HepG2 (cell line): ENCODE measurements at regions not wholly inside any gene's neighbourhood (a gene's known extent, or its start where the extent isn't known, plus 50 kb on each side); places are given as distances from the start of the nearest gene placed in this dataset.

Experiments used
- ATAC-seq: fragments of 200-7000 bp; cut with Tn5 transposase; 3 replicates; pipeline ENCODE4 v1.9.1; 2020; ENCODE audit warnings: mild to moderate bottlenecking, moderate library complexity
- BruUV-seq: library from RNA; stranded (reverse); fragments of 400-500 nt; replicated peaks from 2 replicates; lab custom pipeline; 2021; lab: Mats Ljungman, UMichigan
- CTCF ChIA-PET: fragments of 300-600 bp; formaldehyde crosslinking; extraction: SDS; loops from one replicate; lab custom pipeline; 2021; ENCODE audit warnings: low total read pairs, inconsistent platforms, low intra/inter-chr PET ratio; lab: Yijun Ruan, JAX
- POLR2A ChIA-PET: fragments of 350-600 bp; sonication (Branson Sonifier 250); formaldehyde crosslinking; loops from one replicate; lab custom pipeline; 2020; ENCODE audit warnings: antibody characterized with exemption, inconsistent platforms; lab: Yijun Ruan, JAX
- DNase-seq: peaks from one replicate; pipeline ENCODE4 v3.0.0-alpha.2; 2015; ENCODE audit warnings: low spot score
- FAIRE-seq: peaks from 3 replicates; lab custom pipeline; 2011; peaks lifted over from hg19 to GRCh38; lab: Jason Lieb, UNC
- H2AFZ ChIP-seq: one replicate; pipeline ENCODE4 v1.6.1; 2011; ENCODE audit warnings: low read length, inconsistent platforms
- H3K27ac ChIP-seq: fragments of 300-600 bp; 3 replicates; pipeline ENCODE4 v1.8.0; 2011; ENCODE audit warnings: mixed run types, mild to moderate bottlenecking, mixed read lengths, low read length, inconsistent platforms; ENCODE audit not compliant: insufficient read depth; ENCODE audit errors: extremely low read length
- H3K27me3 ChIP-seq, 2 experiments: fragments of 200-600 bp in 1 of 2; 2 replicates in 1 of 2; 3 replicates in 1 of 2; pipeline versions ENCODE4 v1.6.0 to v1.8.0; 2011; ENCODE audit warnings: low read length in 2 of 2, mild to moderate bottlenecking in 2 of 2, moderate library complexity in 2 of 2, inconsistent platforms in 1 of 2; ENCODE audit not compliant: insufficient read depth in 2 of 2, control insufficient read depth in 1 of 2
- H3K36me3 ChIP-seq, 2 experiments: fragments of 200-600 bp in 1 of 2; replicated peaks in 1 of 2; 2 replicates in 1 of 2; 3 replicates in 1 of 2; pipeline versions ENCODE4 v1.5.1 to v1.8.0; 2011; ENCODE audit warnings: low read length in 2 of 2, inconsistent platforms in 1 of 2; ENCODE audit not compliant: insufficient read depth in 2 of 2, control insufficient read depth in 1 of 2
- H3K4me1 ChIP-seq: 2 replicates; pipeline ENCODE4 v1.5.1; 2012; ENCODE audit warnings: low read length, inconsistent platforms; ENCODE audit not compliant: insufficient read depth
- H3K4me2 ChIP-seq: 2 replicates; pipeline ENCODE4 v1.6.0; 2011; ENCODE audit warnings: low read depth, low read length, inconsistent platforms
- H3K4me3 ChIP-seq, 3 experiments: fragments of 200-600 bp in 1 of 3; sonication (generic), shearing (Covaris generic) in 1 of 3; replicated peaks in 1 of 3; 2 replicates each; pipeline ENCODE4 v1.5.1; 2011 to 2016; ENCODE audit warnings: low read length in 3 of 3, inconsistent platforms in 2 of 3, low read depth in 2 of 3, mild to moderate bottlenecking in 2 of 3, control low read depth in 1 of 3, mixed read lengths in 1 of 3; ENCODE audit not compliant: insufficient read depth in 1 of 3
- H3K79me2 ChIP-seq: one replicate; pipeline ENCODE4 v1.6.1; 2011; ENCODE audit warnings: low read length, inconsistent platforms; ENCODE audit not compliant: insufficient read depth
- H3K9ac ChIP-seq: 2 replicates; pipeline ENCODE4 v1.6.0; 2011; ENCODE audit warnings: mild to moderate bottlenecking, low read depth, low read length, inconsistent platforms; ENCODE audit not compliant: insufficient read depth
- H3K9me3 ChIP-seq: 2 replicates; pipeline ENCODE4 v1.5.1; 2012; ENCODE audit warnings: mild to moderate bottlenecking, low read length
- H4K20me1 ChIP-seq: 2 replicates; pipeline ENCODE4 v1.6.0; 2011; ENCODE audit warnings: inconsistent platforms, mild to moderate bottlenecking, low read length, moderate library complexity; ENCODE audit not compliant: insufficient read depth
- ARNT2 ChIP-seq: sonication (generic); formaldehyde crosslinking; IDR thresholded peaks from 2 replicates; pipeline ENCODE4 v1.8.0; 2022; ENCODE audit warnings: mild to moderate bottlenecking, low read depth, missing genetic modification reagents, moderate library complexity
- ATF3 ChIP-seq: sonication (generic); formaldehyde crosslinking; IDR thresholded peaks from 2 replicates; pipeline ENCODE4 v1.4.0; 2020; ENCODE audit warnings: missing genetic modification reagents
- DNMT1 ChIP-seq: sonication (generic); formaldehyde crosslinking; IDR thresholded peaks from 2 replicates; pipeline ENCODE4 v1.5.1; 2020; ENCODE audit warnings: mild to moderate bottlenecking, missing genetic modification reagents
- GATAD1 ChIP-seq: IDR thresholded peaks from 2 replicates; pipeline ENCODE4 v1.6.1; 2016; ENCODE audit warnings: missing genetic modification reagents, missing compliant biosample characterization
- HNF1B ChIP-seq: sonication (generic); formaldehyde crosslinking; IDR thresholded peaks from 2 replicates; pipeline ENCODE4 v1.5.1; 2020; ENCODE audit warnings: mild to moderate bottlenecking, moderate library complexity, missing genetic modification reagents
- HNRNPUL1 ChIP-seq: fragments of 200-400 bp; formaldehyde crosslinking; IDR thresholded peaks from 2 replicates; pipeline ENCODE4 v1.6.1; 2017; ENCODE audit warnings: low read depth, mild to moderate bottlenecking, low read length, moderate library complexity
- IRF2 ChIP-seq: IDR thresholded peaks from 2 replicates; pipeline ENCODE4 v1.6.1; 2018; ENCODE audit warnings: missing genetic modification reagents, missing compliant biosample characterization
- KMT2B ChIP-seq: IDR thresholded peaks from 2 replicates; pipeline ENCODE4 v1.6.1; 2016; ENCODE audit warnings: missing genetic modification reagents, missing compliant biosample characterization
- LBX2 ChIP-seq: sonication (generic); formaldehyde crosslinking; IDR thresholded peaks from 2 replicates; pipeline ENCODE4 v1.5.0; 2020; ENCODE audit warnings: missing genetic modification reagents, mild to moderate bottlenecking, borderline replicate concordance
- MBD4 ChIP-seq: IDR thresholded peaks from 2 replicates; pipeline ENCODE4 v1.6.1; 2012; ENCODE audit warnings: low read length, inconsistent platforms, borderline replicate concordance
- PCBP2 ChIP-seq: fragments of 200-400 bp; formaldehyde crosslinking; optimal IDR thresholded peaks from 2 replicates; pipeline ENCODE3; 2018; ENCODE audit warnings: low read length, low read depth; ENCODE audit not compliant: poor library complexity, severe bottlenecking
- PHB2 ChIP-seq: fragments of 450-650 bp; IDR thresholded peaks from 2 replicates; pipeline ENCODE4 v1.6.1; 2018; ENCODE audit not compliant: partially characterized antibody
- SP4 ChIP-seq: sonication (generic); formaldehyde crosslinking; IDR thresholded peaks from 2 replicates; pipeline ENCODE4 v1.8.1; 2023; ENCODE audit warnings: mild to moderate bottlenecking, missing genetic modification reagents
- ZFP37 ChIP-seq: sonication (generic); formaldehyde crosslinking; IDR thresholded peaks from 2 replicates; pipeline ENCODE4 v1.4.0; 2020; ENCODE audit warnings: missing genetic modification reagents, borderline replicate concordance
- ZFYVE20 ChIP-seq: sonication (generic); formaldehyde crosslinking; IDR thresholded peaks from 2 replicates; pipeline ENCODE4 v1.8.0; 2023; ENCODE audit warnings: low read depth, mild to moderate bottlenecking, moderate library complexity, missing genetic modification reagents, borderline replicate concordance
- ZNF17 ChIP-seq: sonication (generic); formaldehyde crosslinking; IDR thresholded peaks from 2 replicates; pipeline ENCODE4 v1.5.0; 2020; ENCODE audit warnings: mild to moderate bottlenecking, missing genetic modification reagents
- ZNF556 ChIP-seq: sonication (generic); formaldehyde crosslinking; IDR thresholded peaks from 2 replicates; pipeline ENCODE4 v1.4.0; 2020; ENCODE audit warnings: mild to moderate bottlenecking, missing genetic modification reagents, borderline replicate concordance
- ZNF629 ChIP-seq: sonication (generic); formaldehyde crosslinking; conservative IDR thresholded peaks from 2 replicates; pipeline ENCODE4 v1.5.0; 2020; ENCODE audit warnings: missing genetic modification reagents
- ZNF891 ChIP-seq: sonication (generic); formaldehyde crosslinking; IDR thresholded peaks from 2 replicates; pipeline ENCODE4 v1.5.0; 2020; ENCODE audit warnings: mild to moderate bottlenecking, missing genetic modification reagents
- WGBS: methylation state at CpG from one replicate; pipeline ENCODE4 v1.1.6; 2017; ENCODE audit warnings: low lambda C conversion rate; 5-methylcytosine and 5-hydroxymethylcytosine counted together
- in situ Hi-C: cut with HindIII; loops from 2 replicates; pipeline ENCODE4 v1.10.0; 2017; ENCODE audit warnings: low pct_unique_long_range_greater_than_20kb; ENCODE audit not compliant: extremely low pct_ligation_motif_present
- intact Hi-C: fragments of 100-400 bp; cut with micrococcal nuclease; formaldehyde crosslinking; loops from one replicate; pipeline ENCODE4 v1.10.0; 2022; ENCODE audit not compliant: unreplicated experiment
- TF ChIP-seq, protein P1 (sequence below): sonication (generic); formaldehyde crosslinking; IDR thresholded peaks from 2 replicates; pipeline ENCODE4 v1.8.0; 2023; ENCODE audit warnings: mild to moderate bottlenecking, missing genetic modification reagents

DNA sequence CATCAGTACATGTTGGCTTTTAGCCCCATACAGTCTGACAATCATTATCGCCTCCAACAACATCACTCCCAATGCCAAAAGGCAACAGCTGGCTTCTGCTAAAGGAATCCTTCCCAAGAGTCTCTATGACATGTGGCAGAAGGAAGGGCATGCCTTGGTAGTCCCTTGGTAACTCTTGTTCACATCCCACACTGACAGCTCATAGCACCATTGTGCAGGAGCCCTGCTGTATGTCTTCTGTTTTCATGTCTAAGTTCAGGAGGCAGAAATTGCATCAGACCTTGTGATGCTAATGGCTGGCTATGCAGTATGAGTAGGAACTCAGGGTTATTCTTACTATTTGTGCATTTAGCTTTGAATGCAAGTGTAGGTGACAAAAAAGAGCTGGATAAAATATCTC, 392.1 kb downstream of the PTH2R start:
- Histone ChIP-seq H3K4me3 (no peak overlapping the region), H2AFZ (no peak overlapping the region), H3K79me2 (no peaks in the 10 kb centered on the region), H3K27ac (no peak overlapping the region), H4K20me1 (no peaks in the 10 kb centered on the region), H3K4me2 (no peak overlapping the region), H3K9ac (no peak overlapping the region), H3K9me3 (no peaks in the 10 kb centered on the region)
- DNase-seq (no peak), ATAC-seq (no peak; the same call in 2 of the 3 replicates), FAIRE-seq (no peak)
- BruUV-seq = no TSS peak
- 0% methylated on average over 1 of the region's 1 CpG for WGBS
- POLR2A ChIA-PET = no interaction called here
- TF ChIP-seq ZNF629 (CRISPR knock-in tag) (no peak), HNF1B (no peak), LBX2 (CRISPR knock-in tag) (no peak), HNRNPUL1 (no peak), ZNF556 (no peak), ZNF891 (no peak), PHB2 (no peak), DNMT1 (CRISPR knock-in tag) (no peak), ATF3 (CRISPR knock-in tag) (no peak), ZFP37 (CRISPR knock-in tag) (no peak), IRF2 (CRISPR knock-in tag) (no peak), ZFYVE20 (CRISPR knock-in tag) (no peak), GATAD1 (CRISPR knock-in tag) (no peak), KMT2B (CRISPR knock-in tag) (no peak), PCBP2 (no peak), SP4 (CRISPR knock-in tag) (no peak), MBD4 (no peak), ZNF17 (CRISPR knock-in tag) (no peak), ARNT2 (no peak)
- TF ChIP-seq, protein P1, sequence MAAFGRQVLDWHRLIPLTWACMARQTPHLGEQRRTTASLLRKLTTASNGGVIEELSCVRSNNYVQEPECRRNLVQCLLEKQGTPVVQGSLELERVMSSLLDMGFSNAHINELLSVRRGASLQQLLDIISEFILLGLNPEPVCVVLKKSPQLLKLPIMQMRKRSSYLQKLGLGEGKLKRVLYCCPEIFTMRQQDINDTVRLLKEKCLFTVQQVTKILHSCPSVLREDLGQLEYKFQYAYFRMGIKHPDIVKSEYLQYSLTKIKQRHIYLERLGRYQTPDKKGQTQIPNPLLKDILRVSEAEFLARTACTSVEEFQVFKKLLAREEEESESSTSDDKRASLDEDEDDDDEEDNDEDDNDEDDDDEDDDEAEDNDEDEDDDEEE (CRISPR knock-in tag) = no peak
- TF ChIP-seq, all 625 proteins: peak for 0
- H3K27me3 ChIP-seq = no peaks in the 10 kb centered on the region
- in situ Hi-C loops = no loop called here
- CTCF ChIA-PET = no interaction called here
- no peaks in the 10 kb centered on the region for H3K36me3 ChIP-seq
- intact Hi-C loops = no loop called here
- H3K4me1 ChIP-seq = peaks cover 18% of the 10 kb centered on the region; the same call in 1 of the 2 replicates
